BJ (cell line): ENCODE measurements at regions not wholly inside any gene's neighbourhood (a gene's known extent, or its start where the extent isn't known, plus 50 kb on each side); places are given as distances from the start of the nearest gene placed in this dataset.

Source experiments
- CTCF ChIA-PET: fragments of 350-600 bp; formaldehyde crosslinking; extraction: SDS; loops from one replicate; lab custom pipeline; 2021; ENCODE audit warnings: antibody characterized with exemption, inconsistent platforms; lab: Yijun Ruan, JAX
- POLR2A ChIA-PET: fragments of 300-600 bp; sonication (Branson Sonifier 250); formaldehyde crosslinking; extraction: SDS; loops from one replicate; lab custom pipeline; 2021; ENCODE audit warnings: antibody characterized with exemption; lab: Charles Lee
- DNase-seq: peaks from one replicate; pipeline ENCODE4 v3.0.0-alpha.2; 2011; ENCODE audit warnings: low read depth
- H3K27me3 ChIP-seq: 2 replicates; pipeline ENCODE4 v1.6.0; 2011; ENCODE audit warnings: low read length; ENCODE audit not compliant: control insufficient read depth, insufficient read depth
- H3K36me3 ChIP-seq: 2 replicates; pipeline ENCODE4 v1.5.1; 2011; ENCODE audit warnings: low read length; ENCODE audit not compliant: control insufficient read depth, insufficient read depth
- H3K4me3 ChIP-seq: 2 replicates; pipeline ENCODE4 v1.5.1; 2011; ENCODE audit warnings: low read depth, mild to moderate bottlenecking, control low read depth, low read length
- TF ChIP-seq, protein P1 (sequence below): IDR thresholded peaks from 2 replicates; pipeline ENCODE4 v1.5.1; 2011; ENCODE audit warnings: low read depth, mild to moderate bottlenecking, control low read depth, inconsistent platforms, low read length, moderate library complexity; ENCODE audit not compliant: insufficient read depth

- TF ChIP-seq, protein P1, sequence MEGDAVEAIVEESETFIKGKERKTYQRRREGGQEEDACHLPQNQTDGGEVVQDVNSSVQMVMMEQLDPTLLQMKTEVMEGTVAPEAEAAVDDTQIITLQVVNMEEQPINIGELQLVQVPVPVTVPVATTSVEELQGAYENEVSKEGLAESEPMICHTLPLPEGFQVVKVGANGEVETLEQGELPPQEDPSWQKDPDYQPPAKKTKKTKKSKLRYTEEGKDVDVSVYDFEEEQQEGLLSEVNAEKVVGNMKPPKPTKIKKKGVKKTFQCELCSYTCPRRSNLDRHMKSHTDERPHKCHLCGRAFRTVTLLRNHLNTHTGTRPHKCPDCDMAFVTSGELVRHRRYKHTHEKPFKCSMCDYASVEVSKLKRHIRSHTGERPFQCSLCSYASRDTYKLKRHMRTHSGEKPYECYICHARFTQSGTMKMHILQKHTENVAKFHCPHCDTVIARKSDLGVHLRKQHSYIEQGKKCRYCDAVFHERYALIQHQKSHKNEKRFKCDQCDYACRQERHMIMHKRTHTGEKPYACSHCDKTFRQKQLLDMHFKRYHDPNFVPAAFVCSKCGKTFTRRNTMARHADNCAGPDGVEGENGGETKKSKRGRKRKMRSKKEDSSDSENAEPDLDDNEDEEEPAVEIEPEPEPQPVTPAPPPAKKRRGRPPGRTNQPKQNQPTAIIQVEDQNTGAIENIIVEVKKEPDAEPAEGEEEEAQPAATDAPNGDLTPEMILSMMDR, result no peak
- CTCF ChIA-PET, result no interaction called here
- POLR2A ChIA-PET, result no interaction called here
- DNase-seq, result no peak
- no peaks in the 10 kb centered on the region for H3K27me3 ChIP-seq
- H3K36me3 ChIP-seq, result no peaks in the 10 kb centered on the region
- no peak overlapping the region for H3K4me3 ChIP-seq
Observed at GRCh38 chr13:74778946-74779345, 644.7 kb upstream of the KLF12 start.

DNA sequence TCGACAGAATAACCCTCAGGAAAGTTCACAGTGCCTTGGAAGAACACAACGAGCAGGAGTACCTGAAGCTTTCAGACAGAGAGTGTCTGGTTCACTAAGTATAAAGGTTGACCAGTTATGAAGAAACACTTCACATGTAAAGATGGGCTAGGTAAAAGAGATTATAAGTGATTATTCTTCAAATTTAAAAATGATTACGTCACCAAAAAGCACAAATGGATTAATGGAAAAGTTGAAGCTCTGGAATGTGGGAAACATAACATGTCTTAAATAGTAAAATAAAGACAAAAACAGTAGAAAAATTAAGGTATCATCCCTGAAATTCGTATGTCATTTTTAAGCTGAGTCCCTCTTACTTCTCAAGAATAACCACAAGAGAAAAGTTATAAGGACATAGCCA, 643.9 kb upstream of the KLF12 start:
- Histone ChIP-seq H3K27me3 (no peaks in the 10 kb centered on the region), H3K36me3 (no peaks in the 10 kb centered on the region), H3K4me3 (no peak overlapping the region)
- TF ChIP-seq, protein P1, result no peak
- ChIA-PET CTCF (interaction anchor here (1.0 kb wide), 1 partner anchor 441 kb away, joined by 3 read pairs; no protein-coding TSS in a partner anchor), POLR2A (no interaction called here)
- no peak for DNase-seq

- POLR2A ChIA-PET, result no interaction called here
- TF ChIP-seq, protein P1, result no peak
- DNase-seq, result no peak
- Histone ChIP-seq H3K36me3 (no peaks in the 10 kb centered on the region), H3K27me3 (no peaks in the 10 kb centered on the region), H3K4me3 (no peak overlapping the region)
- CTCF ChIA-PET, result no interaction called here
Observed at GRCh38 chr13:74774264-74774663, 640.1 kb upstream of the KLF12 start.

GRCh38 chr13:74773248-74773647, 639.0 kb upstream of the KLF12 start:
- Histone ChIP-seq H3K4me3 (no peak overlapping the region), H3K36me3 (no peaks in the 10 kb centered on the region), H3K27me3 (no peaks in the 10 kb centered on the region)
- TF ChIP-seq, protein P1, result no peak
- no peak for DNase-seq
- POLR2A ChIA-PET, result no interaction called here
- CTCF ChIA-PET, result no interaction called here

- ChIA-PET POLR2A (no interaction called here), CTCF (no interaction called here)
- H3K4me3 ChIP-seq, result no peak overlapping the region
Observed at GRCh38 chr13:74771964-74772363, 637.8 kb upstream of the KLF12 start.

More at GRCh38 chr13:74771964-74772363, 637.8 kb upstream of the KLF12 start:
- Histone ChIP-seq H3K36me3 (no peaks in the 10 kb centered on the region), H3K27me3 (no peaks in the 10 kb centered on the region)
- TF ChIP-seq, protein P1, result no peak
- no peak for DNase-seq
